ENCODE measurements at regions not wholly inside any gene's neighbourhood (a gene's known extent, or its start where the extent isn't known, plus 50 kb on each side); places are given as distances from the start of the nearest gene placed in this dataset.

GRCh38 chr22:33971561-33971961 lies 51.3 kb upstream of the LARGE1 start:
- Histone ChIP-seq H3K36me3 (no peaks in the 10 kb centered on the region), H3K27me3 (peaks cover 0 to 6% of the 10 kb centered on the region in 2 donors)
- DNase-seq, result no peak

DNA sequence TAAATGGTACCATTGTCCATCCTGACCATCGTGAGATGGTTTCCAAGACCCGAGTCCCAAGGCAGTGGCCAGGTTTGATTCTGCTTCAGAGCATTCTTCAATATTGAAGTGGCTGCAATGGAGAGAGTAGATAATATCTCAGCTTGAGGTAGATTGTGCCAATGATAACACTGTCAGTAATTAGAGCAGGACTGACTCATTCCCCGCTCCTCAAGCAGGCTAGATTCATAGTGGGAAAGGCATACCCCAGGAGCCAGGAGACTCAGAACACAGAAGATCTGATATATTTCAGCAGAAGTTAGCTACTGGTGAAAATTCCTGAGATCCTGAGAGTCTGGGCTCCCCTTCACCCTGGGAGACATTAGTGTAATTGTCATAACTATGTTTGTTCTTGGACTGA lies 55.6 kb upstream of the LARGE1 start:
- H3K27me3 ChIP-seq, result peaks cover 0 to 6% of the 10 kb centered on the region in 2 donors
- no peaks in the 10 kb centered on the region for H3K9me3 ChIP-seq
- no peaks in the 10 kb centered on the region for H3K36me3 ChIP-seq
- H3K4me3 ChIP-seq, result no peak overlapping the region
- intact Hi-C loops (cut with DNase I; ENCODE audit: low total_unique reads), result no loop called here
- H3K27ac ChIP-seq, result no peak overlapping the region
- DNase-seq, result no peak
- no peaks in the 10 kb centered on the region for H3K4me1 ChIP-seq
- TF ChIP-seq CTCF (IDR thresholded peaks at IDR 0.05), result no peak

More at GRCh38 chr22:33971561-33971961, 51.3 kb upstream of the LARGE1 start:
- intact Hi-C loops (cut with DNase I; ENCODE audit: low total_unique reads), result no loop called here
- H3K4me3 ChIP-seq, result no peak overlapping the region
- H3K27ac ChIP-seq, result no peak overlapping the region
- H3K9me3 ChIP-seq, result no peaks in the 10 kb centered on the region
- no peaks in the 10 kb centered on the region for H3K4me1 ChIP-seq
- TF ChIP-seq CTCF (IDR thresholded peaks at IDR 0.05), result no peak

DNA sequence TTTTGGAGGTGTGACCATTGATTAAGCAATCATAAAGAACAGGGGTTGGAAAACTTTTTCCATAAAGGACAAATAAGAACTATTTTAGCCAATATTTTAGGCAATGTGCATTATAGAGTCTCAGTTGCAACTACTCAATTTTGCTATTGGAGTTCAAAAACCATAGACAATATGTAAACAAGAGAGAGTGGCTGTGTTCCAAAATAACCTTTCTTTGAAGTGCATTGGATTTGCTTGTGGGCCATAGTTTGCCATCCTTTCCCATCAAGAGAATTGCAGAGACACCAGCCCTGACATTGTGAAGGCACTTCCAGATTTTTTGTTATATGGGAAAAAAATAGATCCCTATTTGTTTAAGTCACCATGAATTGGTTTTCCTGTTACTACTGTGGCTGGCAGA lies 63.3 kb upstream of the LARGE1 start:
- no peak for DNase-seq
- Histone ChIP-seq H3K27ac (no peak overlapping the region), H3K4me3 (no peak overlapping the region), H3K27me3 (peaks cover 0 to 2% of the 10 kb centered on the region in 2 donors), H3K4me1 (peaks cover 0 to 3% (median 0%) of the 10 kb centered on the region in 4 donors), H3K9me3 (no peaks in the 10 kb centered on the region), H3K36me3 (no peaks in the 10 kb centered on the region)
- TF ChIP-seq CTCF (IDR thresholded peaks at IDR 0.05), result no peak
- intact Hi-C loops (cut with DNase I; ENCODE audit: low total_unique reads), result no loop called here

DNA sequence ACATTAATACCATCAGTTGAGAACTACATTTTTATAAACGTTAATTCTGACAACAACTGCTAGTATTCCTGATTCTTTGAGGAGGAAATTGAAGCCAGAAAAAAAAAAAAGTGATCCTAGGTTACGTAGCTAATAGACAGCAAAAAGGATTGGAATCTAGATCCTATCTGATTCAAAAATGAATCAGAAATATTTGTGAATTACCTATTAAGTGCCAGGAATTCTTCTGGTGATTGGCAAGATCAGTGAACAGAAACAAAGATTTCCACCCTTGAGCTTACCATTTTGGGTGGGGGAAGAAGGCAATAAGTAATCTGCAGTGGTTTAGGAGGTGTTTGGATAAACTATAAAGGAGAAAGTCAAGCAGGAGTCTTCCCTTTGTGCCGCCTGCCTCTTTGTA lies 63.9 kb upstream of the LARGE1 start:
- intact Hi-C loops (cut with DNase I; ENCODE audit: low total_unique reads), result no loop called here
- H3K9me3 ChIP-seq, result no peaks in the 10 kb centered on the region
- H3K4me1 ChIP-seq, result peaks cover 0 to 3% (median 0%) of the 10 kb centered on the region in 4 donors
- no peak overlapping the region for H3K27ac ChIP-seq
- no peaks in the 10 kb centered on the region for H3K36me3 ChIP-seq
- DNase-seq, result no peak
- H3K4me3 ChIP-seq, result no peak overlapping the region
- no peak for TF ChIP-seq CTCF (IDR thresholded peaks at IDR 0.05)
- H3K27me3 ChIP-seq, result peaks cover 0 to 2% of the 10 kb centered on the region in 2 donors

- H3K4me3 ChIP-seq, result no peak overlapping the region
- intact Hi-C loops (cut with DNase I; ENCODE audit: low total_unique reads), result no loop called here
- H3K27me3 ChIP-seq, result peaks cover 0 to 5% of the 10 kb centered on the region in 2 donors
- peaks cover 0 to 3% (median 0%) of the 10 kb centered on the region in 4 donors for H3K4me1 ChIP-seq
- H3K27ac ChIP-seq, result no peak overlapping the region
- TF ChIP-seq CTCF (IDR thresholded peaks at IDR 0.05), result no peak
- no peak for DNase-seq
- no peaks in the 10 kb centered on the region for H3K9me3 ChIP-seq
- H3K36me3 ChIP-seq, result no peaks in the 10 kb centered on the region
These were observed 64.5 kb upstream of the LARGE1 start for GRCh38 chr22:33984656-33985285.

Measured in tibial artery (tissue), 4 donors.